GM21529 (cell line): ENCODE measurements at regions not wholly inside any gene's neighbourhood (a gene's known extent, or its start where the extent isn't known, plus 50 kb on each side); places are given as distances from the start of the nearest gene placed in this dataset.

Experiments used
- ATAC-seq: cut with Tn5 transposase; IDR thresholded peaks from one replicate; pipeline ENCODE4 v1.9.1; 2021; ENCODE audit not compliant: unreplicated experiment

GRCh38 chr4:181592221-181592745 lies 650.9 kb upstream of the TENM3 start:
- no peak for ATAC-seq

DNA sequence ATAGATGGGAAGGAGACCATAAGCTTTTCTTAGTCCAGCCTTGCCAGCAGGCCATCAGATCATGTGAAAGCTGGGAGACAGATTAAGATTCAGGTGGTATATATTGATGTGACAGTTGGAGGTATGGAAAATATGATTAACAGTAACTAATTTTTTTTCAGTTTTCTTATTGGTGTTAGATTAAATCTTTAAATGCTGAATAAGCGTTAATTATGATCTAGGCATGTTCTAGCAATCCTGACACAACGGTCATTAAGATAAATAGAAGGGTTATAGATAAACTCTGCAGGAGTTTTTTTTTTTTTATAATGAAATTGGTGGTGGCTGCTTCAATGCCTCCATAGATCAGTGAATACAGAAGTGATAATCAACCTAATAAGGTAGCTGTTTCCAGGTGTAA lies 649.5 kb upstream of the TENM3 start:
- ATAC-seq: no peak

DNA sequence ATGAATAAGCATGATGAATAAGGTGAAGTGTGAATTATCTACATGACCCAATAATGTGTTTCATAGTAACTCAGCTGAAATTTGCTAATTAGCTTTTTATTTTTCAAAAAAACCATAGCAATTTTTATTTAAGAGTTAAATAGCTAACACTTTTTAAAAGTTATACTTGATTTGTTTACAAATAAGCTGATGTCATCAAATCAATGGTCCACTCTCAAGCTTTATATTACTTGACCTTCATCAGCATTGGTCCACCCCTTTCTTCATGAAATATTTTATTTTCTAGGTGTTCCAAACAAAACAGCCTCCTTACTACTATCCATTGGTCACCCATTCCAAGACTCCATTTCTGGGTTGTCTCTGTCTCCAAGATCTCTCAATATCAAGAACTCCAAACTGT lies 649.0 kb upstream of the TENM3 start:
- no peak for ATAC-seq

GRCh38 chr4:181595716-181596115 lies 647.5 kb upstream of the TENM3 start:
- no peak for ATAC-seq

DNA sequence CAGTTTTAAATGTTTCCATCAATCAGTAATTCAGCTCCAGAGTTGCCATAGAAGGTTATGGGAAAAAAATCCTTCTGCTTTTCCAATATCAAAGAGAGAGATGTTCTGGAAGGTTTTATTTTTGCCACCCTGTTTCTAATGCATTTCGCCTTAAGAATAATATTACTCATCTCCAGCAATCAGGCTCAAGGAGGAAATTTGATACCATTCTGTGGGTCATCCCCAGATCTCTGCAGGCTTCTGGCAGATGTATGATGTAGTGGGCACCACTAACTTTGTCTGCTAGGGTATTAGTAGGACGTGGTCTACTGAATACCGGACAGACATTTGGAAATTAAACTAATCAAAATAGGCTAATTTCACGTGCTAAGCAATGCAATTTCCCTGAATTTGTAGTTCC lies 645.4 kb upstream of the TENM3 start:
- no peak for ATAC-seq

DNA sequence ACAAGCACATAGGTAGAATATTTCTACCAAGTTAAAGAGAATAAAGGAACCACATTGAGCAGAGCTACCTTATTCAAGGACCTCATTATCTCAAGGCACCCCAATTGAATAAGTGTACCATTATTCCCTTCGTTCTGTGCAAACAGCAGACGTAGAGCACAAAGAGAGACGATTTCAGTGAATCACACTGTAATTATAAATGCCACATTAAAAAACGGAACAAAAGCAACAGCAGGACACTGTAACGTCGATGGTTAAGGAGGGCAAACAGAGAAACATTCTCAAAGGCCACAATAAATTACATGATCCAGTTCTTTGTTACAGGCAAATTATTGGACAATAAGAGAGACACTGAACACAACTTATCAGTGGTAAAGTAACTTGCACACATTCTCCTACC lies 644.1 kb upstream of the TENM3 start:
- ATAC-seq: no peak

DNA sequence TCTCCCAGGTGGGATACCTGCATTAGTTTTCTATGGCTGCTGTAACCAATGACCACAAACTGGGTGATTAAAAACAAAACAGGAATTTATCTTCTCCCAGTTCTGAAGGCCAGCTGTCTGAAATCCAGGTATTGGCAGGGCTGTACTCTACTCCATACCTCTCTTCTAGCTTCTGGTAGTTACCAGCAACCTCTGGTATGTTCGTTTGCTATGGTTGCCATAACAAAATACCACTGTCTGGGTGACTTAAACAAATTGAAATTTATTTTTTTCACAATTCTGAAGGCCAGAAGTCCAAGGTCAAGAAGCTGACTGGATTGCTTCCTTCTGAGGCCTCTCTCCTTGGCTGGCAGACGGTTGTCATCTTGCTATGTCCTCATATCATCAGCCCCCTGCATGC lies 642.1 kb upstream of the TENM3 start:
- no peak for ATAC-seq

DNA sequence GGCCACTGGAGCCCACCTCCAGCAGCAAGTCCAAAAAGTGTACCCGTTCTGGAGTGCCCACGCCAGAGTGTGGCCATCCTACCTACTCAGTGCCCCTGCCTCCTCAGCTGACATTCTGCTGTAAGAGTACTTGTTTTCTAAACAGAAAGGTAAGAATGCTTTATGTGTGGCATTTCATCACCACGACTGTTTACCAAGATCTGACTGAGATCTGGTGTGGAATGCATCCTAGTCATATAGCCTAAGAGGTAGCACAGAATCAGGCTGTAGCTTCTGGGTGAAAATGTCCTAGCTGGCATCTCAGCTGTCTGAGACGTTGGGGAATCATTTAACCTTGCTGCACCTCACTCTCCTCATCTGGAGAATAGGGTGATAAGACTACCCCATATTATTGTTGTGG lies 638.7 kb upstream of the TENM3 start:
- no peak for ATAC-seq

GRCh38 chr4:181606300-181606699 lies 636.9 kb upstream of the TENM3 start:
- no peak for ATAC-seq

GRCh38 chr4:181608181-181608580 lies 635.0 kb upstream of the TENM3 start:
- no peak for ATAC-seq

GRCh38 chr4:181611033-181611711 lies 632.0 kb upstream of the TENM3 start:
- ATAC-seq: no peak

DNA sequence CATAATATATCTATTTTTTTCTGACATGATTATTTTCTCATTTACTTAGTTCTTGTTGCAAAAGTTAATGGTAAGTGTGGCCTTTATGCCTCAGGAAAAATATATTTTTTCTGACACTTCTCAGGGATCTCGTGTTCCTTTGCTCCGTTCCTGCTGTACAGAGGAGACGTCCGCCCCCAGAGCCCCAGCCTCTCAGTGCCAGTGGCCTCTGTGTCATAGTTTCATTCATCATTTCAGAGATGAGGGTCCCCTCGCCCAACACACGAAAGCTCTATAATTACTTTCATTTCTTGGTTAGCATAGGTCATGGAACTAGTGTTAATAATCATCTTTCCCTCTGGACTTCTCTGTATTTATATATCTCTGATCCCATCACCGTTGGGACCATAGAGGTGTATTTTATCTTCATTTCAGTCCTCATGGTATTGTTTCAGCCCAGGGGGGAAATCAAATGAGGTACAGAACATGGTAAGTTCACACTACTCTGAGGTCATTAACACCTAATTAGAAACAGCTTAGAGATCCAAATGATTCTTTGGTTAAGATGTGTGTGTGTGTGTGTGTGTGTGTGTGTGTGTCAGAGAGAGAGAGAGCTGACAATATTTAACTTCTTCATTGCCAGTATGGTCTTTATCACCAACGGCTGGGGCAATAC lies 631.1 kb upstream of the TENM3 start:
- ATAC-seq: no peak

DNA sequence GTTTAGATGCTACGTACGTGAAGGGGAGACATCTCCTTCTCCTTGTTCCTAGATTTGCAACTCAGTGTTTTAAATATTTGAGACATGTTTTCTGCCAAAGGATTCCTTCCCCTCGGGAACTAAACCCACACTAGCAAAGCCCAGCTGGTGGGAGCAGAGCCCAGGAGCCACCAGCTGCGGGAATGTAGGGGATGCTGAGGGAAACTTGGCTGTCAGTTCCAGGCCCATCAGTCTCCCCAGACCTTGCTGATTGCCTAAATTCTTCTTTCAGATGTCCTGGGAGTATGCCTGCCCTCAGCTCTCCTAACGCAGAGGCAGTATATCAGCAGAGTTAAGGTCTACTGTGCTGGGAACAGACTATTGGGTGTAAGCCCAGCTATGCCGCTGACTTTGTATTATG lies 630.0 kb upstream of the TENM3 start:
- ATAC-seq: no peak

DNA sequence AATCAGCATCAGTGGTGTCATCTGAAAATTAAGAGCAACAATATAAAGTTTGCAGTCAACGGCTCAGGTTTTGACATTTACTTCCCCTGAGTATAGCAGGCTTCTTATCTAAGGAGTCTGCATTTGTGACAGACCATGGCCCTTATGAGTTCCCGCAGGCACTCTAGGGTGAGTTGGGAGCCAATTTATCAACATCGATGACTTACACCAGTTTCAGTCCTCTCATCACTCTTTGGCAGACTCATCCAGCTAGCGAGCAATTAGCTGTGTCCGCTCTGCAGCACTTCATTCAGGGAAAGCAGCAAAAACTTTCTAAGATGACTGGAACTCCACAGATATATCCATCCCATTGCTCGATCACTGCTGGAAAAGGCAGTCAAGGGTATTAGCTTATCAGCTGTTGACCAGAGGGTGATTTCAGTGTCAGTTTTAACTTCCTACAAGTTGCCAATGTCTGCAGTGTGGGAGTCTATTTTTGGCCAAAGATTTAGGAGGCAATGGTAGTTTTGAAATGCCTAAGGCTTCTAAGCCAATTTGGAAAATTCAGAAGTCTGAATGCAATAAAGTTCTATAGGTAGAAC lies 625.1 kb upstream of the TENM3 start:
- ATAC-seq: no peak

GRCh38 chr4:181618896-181619295 lies 624.3 kb upstream of the TENM3 start:
- no peak for ATAC-seq

DNA sequence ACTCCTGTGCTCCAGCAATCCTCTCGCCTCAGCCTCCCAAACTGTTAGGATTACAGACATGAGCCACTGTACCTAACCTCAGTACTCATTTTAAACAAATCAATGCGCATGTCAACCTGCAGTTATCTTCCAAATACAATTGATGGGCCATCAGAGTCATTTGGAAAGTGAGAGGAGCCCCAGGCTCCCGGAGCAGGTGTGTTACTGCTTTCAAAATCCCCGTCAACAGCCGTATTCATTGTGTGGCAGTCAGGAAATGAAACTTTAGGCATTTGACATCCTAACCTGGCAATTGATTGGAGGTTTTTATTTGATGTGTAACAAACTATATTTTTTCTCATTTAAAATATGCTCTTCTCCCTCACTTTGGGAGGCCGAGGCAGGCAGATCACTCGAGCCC lies 623.6 kb upstream of the TENM3 start:
- no peak for ATAC-seq

- no peak for ATAC-seq
Observed at GRCh38 chr4:181637186-181638105, 605.8 kb upstream of the TENM3 start.

DNA sequence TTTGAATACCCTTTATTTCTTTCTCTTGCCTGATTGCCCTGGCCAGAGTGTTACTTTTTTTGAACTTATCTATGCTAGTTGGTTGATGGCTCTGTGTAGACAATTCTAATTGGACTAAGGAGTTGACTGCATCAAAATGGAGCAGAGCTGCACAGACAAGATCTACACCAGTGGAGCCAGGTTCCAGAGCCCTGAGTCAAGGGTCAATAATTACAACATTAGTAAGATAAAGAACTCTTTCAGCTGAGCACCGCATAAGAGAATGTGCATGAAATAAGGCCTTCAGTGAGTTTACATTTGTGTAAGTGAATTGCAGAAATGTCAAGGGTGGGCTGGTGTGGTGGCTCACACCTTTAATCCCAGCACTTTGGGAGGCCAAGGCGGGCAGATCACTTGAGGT lies 599.7 kb upstream of the TENM3 start:
- ATAC-seq: no peak

GRCh38 chr4:181645489-181645888 lies 597.7 kb upstream of the TENM3 start:
- ATAC-seq: no peak

GRCh38 chr4:181646864-181647263 lies 596.3 kb upstream of the TENM3 start:
- no peak for ATAC-seq

- no peak for ATAC-seq
Observed at GRCh38 chr4:181647396-181648147, 595.6 kb upstream of the TENM3 start.
